ENCODE measurements at regions not wholly inside any gene's neighbourhood (a gene's known extent, or its start where the extent isn't known, plus 50 kb on each side); places are given as distances from the start of the nearest gene placed in this dataset.
"Not testable (repeated sequence)": the region's sequence is repeated elsewhere in the genome, so short reads cannot be mapped to it uniquely, and the experiment has no call there.

GRCh38 chr10:45118929-45119328 lies 118.2 kb downstream of the ZNF22 start:
- Histone ChIP-seq H3K27me3 (ENCODE audit: insufficient read depth, low read length, poor library complexity) (no peaks in the 10 kb centered on the region), H3K4me1 (ENCODE audit: control insufficient read depth, low read depth, low read length) (no peaks in the 10 kb centered on the region), H2BK120ac (ENCODE audit: low read depth, low read length) (no peak overlapping the region), H3K23ac (ENCODE audit: low read length) (no peak overlapping the region), H3K18ac (ENCODE audit: low read length) (no peak overlapping the region), H2BK15ac (replicated peaks; ENCODE audit: low read depth) (no peak overlapping the region), H3K27ac (ENCODE audit: low read depth, low read length) (no peak overlapping the region), H3K79me2 (ENCODE audit: control insufficient read depth, insufficient read depth, low read length) (no peaks in the 10 kb centered on the region), H3K4ac (ENCODE audit: low read depth, low read length) (no peak overlapping the region), H3K9ac (ENCODE audit: low read length) (no peak overlapping the region), H3K4me3 (ENCODE audit: low read length) (no peak overlapping the region), H4K5ac (ENCODE audit: low read length) (no peak overlapping the region), H3K36me3 (ENCODE audit: control insufficient read depth, insufficient read depth, low read length) (no peaks in the 10 kb centered on the region), H3K56ac (ENCODE audit: low read length) (no peak overlapping the region), H2BK5ac (ENCODE audit: low read length) (no peak overlapping the region), H3K79me1 (ENCODE audit: low read length) (no peaks in the 10 kb centered on the region), H3K4me2 (ENCODE audit: low read length) (no peak overlapping the region), H2AK5ac (ENCODE audit: low read length) (no peak overlapping the region), H4K8ac (ENCODE audit: low read depth, low read length) (no peak overlapping the region)
- WGBS (ENCODE audit: extremely low coverage, insufficient coverage, low lambda C conversion rate), result no CpG with 5 or more reads among the region's 3 CpGs
- no peak for DNase-seq

GRCh38 chr10:45122180-45122860 lies 121.6 kb downstream of the ZNF22 start:
- not testable (repeated sequence) for H4K8ac ChIP-seq (ENCODE audit: low read depth, low read length); H3K9ac ChIP-seq (ENCODE audit: low read length); H3K56ac ChIP-seq (ENCODE audit: low read length); H3K4ac ChIP-seq (ENCODE audit: low read depth, low read length); H3K79me2 ChIP-seq (ENCODE audit: control insufficient read depth, insufficient read depth, low read length); H3K27ac ChIP-seq (ENCODE audit: low read depth, low read length); H3K18ac ChIP-seq (ENCODE audit: low read length); H3K36me3 ChIP-seq (ENCODE audit: control insufficient read depth, insufficient read depth, low read length); H2BK5ac ChIP-seq (ENCODE audit: low read length); H3K79me1 ChIP-seq (ENCODE audit: low read length); H2AK5ac ChIP-seq (ENCODE audit: low read length); H3K4me3 ChIP-seq (ENCODE audit: low read length); H3K27me3 ChIP-seq (ENCODE audit: insufficient read depth, low read length, poor library complexity); H4K5ac ChIP-seq (ENCODE audit: low read length); H2BK120ac ChIP-seq (ENCODE audit: low read depth, low read length); H3K23ac ChIP-seq (ENCODE audit: low read length); H2BK15ac ChIP-seq (replicated peaks; ENCODE audit: low read depth); DNase-seq; H3K4me2 ChIP-seq (ENCODE audit: low read length); H3K4me1 ChIP-seq (ENCODE audit: control insufficient read depth, low read depth, low read length)
- WGBS (ENCODE audit: extremely low coverage, insufficient coverage, low lambda C conversion rate), result no CpG with 5 or more reads among the region's 7 CpGs

GRCh38 chr10:45135443-45136198 lies 134.9 kb downstream of the ZNF22 start:
- no peak overlapping the region for H3K4ac ChIP-seq (ENCODE audit: low read depth, low read length)
- H3K4me2 ChIP-seq (ENCODE audit: low read length), result no peak overlapping the region
- H2BK120ac ChIP-seq (ENCODE audit: low read depth, low read length), result no peak overlapping the region
- no CpG with 5 or more reads among the region's 12 CpGs for WGBS (ENCODE audit: extremely low coverage, insufficient coverage, low lambda C conversion rate)
- H3K27me3 ChIP-seq (ENCODE audit: insufficient read depth, low read length, poor library complexity), result no peaks in the 10 kb centered on the region
- no peak for DNase-seq
- H3K27ac ChIP-seq (ENCODE audit: low read depth, low read length), result no peak overlapping the region
- no peak overlapping the region for H2BK5ac ChIP-seq (ENCODE audit: low read length)
- no peak overlapping the region for H3K18ac ChIP-seq (ENCODE audit: low read length)
- H3K23ac ChIP-seq (ENCODE audit: low read length), result no peak overlapping the region
- no peaks in the 10 kb centered on the region for H3K79me2 ChIP-seq (ENCODE audit: control insufficient read depth, insufficient read depth, low read length)
- no peak overlapping the region for H3K4me3 ChIP-seq (ENCODE audit: low read length)
- H3K9ac ChIP-seq (ENCODE audit: low read length), result no peak overlapping the region
- H4K5ac ChIP-seq (ENCODE audit: low read length), result no peak overlapping the region
- H2AK5ac ChIP-seq (ENCODE audit: low read length), result no peak overlapping the region
- no peak overlapping the region for H4K8ac ChIP-seq (ENCODE audit: low read depth, low read length)
- no peak overlapping the region for H3K56ac ChIP-seq (ENCODE audit: low read length)
- H3K79me1 ChIP-seq (ENCODE audit: low read length), result no peaks in the 10 kb centered on the region
- no peaks in the 10 kb centered on the region for H3K4me1 ChIP-seq (ENCODE audit: control insufficient read depth, low read depth, low read length)
- H3K36me3 ChIP-seq (ENCODE audit: control insufficient read depth, insufficient read depth, low read length), result no peaks in the 10 kb centered on the region
- no peak overlapping the region for H2BK15ac ChIP-seq (replicated peaks; ENCODE audit: low read depth)

- no peak overlapping the region for H3K4ac ChIP-seq (ENCODE audit: low read depth, low read length)
- no peak for DNase-seq
These were observed 135.5 kb downstream of the ZNF22 start for GRCh38 chr10:45136256-45136655.

GRCh38 chr10:45144326-45145070 lies 143.8 kb downstream of the ZNF22 start:
- Histone ChIP-seq H3K4me2 (ENCODE audit: low read length) (no peak overlapping the region), H3K23ac (ENCODE audit: low read length) (no peak overlapping the region), H2BK5ac (ENCODE audit: low read length) (no peak overlapping the region), H3K27me3 (ENCODE audit: insufficient read depth, low read length, poor library complexity) (no peaks in the 10 kb centered on the region), H4K5ac (ENCODE audit: low read length) (no peak overlapping the region), H2BK15ac (replicated peaks; ENCODE audit: low read depth) (no peak overlapping the region), H3K4ac (ENCODE audit: low read depth, low read length) (no peak overlapping the region), H3K79me2 (ENCODE audit: control insufficient read depth, insufficient read depth, low read length) (no peaks in the 10 kb centered on the region), H3K9ac (ENCODE audit: low read length) (no peak overlapping the region), H3K56ac (ENCODE audit: low read length) (no peak overlapping the region), H2BK120ac (ENCODE audit: low read depth, low read length) (no peak overlapping the region), H3K79me1 (ENCODE audit: low read length) (no peaks in the 10 kb centered on the region), H3K4me1 (ENCODE audit: control insufficient read depth, low read depth, low read length) (no peaks in the 10 kb centered on the region), H4K8ac (ENCODE audit: low read depth, low read length) (no peak overlapping the region), H3K4me3 (ENCODE audit: low read length) (no peak overlapping the region), H3K18ac (ENCODE audit: low read length) (no peak overlapping the region), H2AK5ac (ENCODE audit: low read length) (no peak overlapping the region), H3K36me3 (ENCODE audit: control insufficient read depth, insufficient read depth, low read length) (no peaks in the 10 kb centered on the region), H3K27ac (ENCODE audit: low read depth, low read length) (no peak overlapping the region)
- no peak for DNase-seq
- no CpG with 5 or more reads among the region's 3 CpGs for WGBS (ENCODE audit: extremely low coverage, insufficient coverage, low lambda C conversion rate)

More at GRCh38 chr10:45136256-45136655, 135.5 kb downstream of the ZNF22 start:
- Histone ChIP-seq H3K4me2 (ENCODE audit: low read length) (no peak overlapping the region), H3K27me3 (ENCODE audit: insufficient read depth, low read length, poor library complexity) (no peaks in the 10 kb centered on the region), H3K9ac (ENCODE audit: low read length) (no peak overlapping the region), H3K23ac (ENCODE audit: low read length) (no peak overlapping the region), H2AK5ac (ENCODE audit: low read length) (no peak overlapping the region), H3K18ac (ENCODE audit: low read length) (no peak overlapping the region), H4K8ac (ENCODE audit: low read depth, low read length) (no peak overlapping the region), H4K5ac (ENCODE audit: low read length) (no peak overlapping the region), H3K27ac (ENCODE audit: low read depth, low read length) (no peak overlapping the region), H3K4me3 (ENCODE audit: low read length) (no peak overlapping the region), H3K36me3 (ENCODE audit: control insufficient read depth, insufficient read depth, low read length) (no peaks in the 10 kb centered on the region), H2BK5ac (ENCODE audit: low read length) (no peak overlapping the region), H3K79me1 (ENCODE audit: low read length) (no peaks in the 10 kb centered on the region), H2BK120ac (ENCODE audit: low read depth, low read length) (no peak overlapping the region), H2BK15ac (replicated peaks; ENCODE audit: low read depth) (no peak overlapping the region), H3K4me1 (ENCODE audit: control insufficient read depth, low read depth, low read length) (no peaks in the 10 kb centered on the region), H3K56ac (ENCODE audit: low read length) (no peak overlapping the region), H3K79me2 (ENCODE audit: control insufficient read depth, insufficient read depth, low read length) (no peaks in the 10 kb centered on the region)
- WGBS (ENCODE audit: extremely low coverage, insufficient coverage, low lambda C conversion rate), result no CpG with 5 or more reads among the region's 8 CpGs

All from mesendoderm (in vitro differentiated cells).